ENCODE measurements at regions not wholly inside any gene's neighbourhood (a gene's known extent, or its start where the extent isn't known, plus 50 kb on each side); places are given as distances from the start of the nearest gene placed in this dataset.

DNA sequence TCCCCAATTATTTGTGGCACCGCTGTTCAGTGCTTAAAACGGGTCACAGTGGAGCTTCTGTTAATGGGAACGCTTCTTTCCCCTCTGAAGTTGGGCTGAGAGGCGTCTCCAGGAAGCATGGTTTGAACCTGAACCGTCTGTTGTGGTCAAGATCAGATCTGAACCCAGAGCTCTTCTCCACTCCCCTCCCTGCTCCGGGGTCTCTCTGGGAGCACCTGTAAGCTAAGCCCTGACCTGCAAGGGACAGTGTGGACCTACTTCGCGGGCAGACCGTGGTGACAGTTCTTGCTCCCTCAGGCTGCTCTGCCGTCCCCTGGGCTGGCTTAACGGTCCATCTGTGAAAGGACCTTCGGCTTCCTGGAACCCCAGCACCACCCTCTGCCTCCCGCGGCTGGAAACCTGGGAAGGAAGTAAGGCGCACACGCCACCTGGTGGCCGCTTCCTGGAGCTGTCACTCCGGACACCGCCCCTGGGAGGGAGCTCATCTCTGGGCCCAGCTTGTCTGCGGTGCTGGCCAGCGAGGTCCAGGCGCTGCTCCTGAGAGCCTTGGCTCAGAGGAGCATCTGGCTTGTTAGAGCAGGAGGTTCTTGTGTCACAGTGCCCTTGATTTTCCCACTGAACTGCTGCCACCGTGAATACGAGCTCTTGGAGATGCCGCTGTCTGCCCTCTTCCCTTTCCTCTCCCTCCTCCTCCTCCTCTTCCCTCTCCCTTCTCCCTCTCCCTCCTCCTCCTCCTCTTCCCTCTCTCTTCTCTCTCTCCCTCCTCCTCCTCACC lies 518.5 kb upstream of the EEF2KMT start:
- no peak for DNase-seq

DNA sequence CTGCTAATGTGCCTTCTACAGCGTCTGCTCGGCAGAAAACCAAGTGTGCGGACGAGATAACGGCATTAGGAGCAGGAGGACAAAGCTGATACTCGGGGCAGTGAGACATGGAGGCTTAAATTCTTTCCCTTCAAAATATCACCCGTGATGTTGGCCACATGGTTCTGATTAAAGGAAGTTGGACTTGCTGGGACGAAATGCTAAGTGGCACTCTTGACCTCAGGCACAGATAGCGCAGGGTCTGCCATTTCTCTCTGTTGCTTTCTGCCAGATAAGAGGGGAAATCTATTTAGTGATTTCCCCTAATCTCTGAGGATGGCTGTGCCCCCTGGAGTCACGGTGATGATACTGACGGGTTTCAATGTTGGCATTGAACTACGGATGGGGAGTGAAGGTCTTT lies 509.6 kb upstream of the EEF2KMT start:
- no peak for DNase-seq

DNA sequence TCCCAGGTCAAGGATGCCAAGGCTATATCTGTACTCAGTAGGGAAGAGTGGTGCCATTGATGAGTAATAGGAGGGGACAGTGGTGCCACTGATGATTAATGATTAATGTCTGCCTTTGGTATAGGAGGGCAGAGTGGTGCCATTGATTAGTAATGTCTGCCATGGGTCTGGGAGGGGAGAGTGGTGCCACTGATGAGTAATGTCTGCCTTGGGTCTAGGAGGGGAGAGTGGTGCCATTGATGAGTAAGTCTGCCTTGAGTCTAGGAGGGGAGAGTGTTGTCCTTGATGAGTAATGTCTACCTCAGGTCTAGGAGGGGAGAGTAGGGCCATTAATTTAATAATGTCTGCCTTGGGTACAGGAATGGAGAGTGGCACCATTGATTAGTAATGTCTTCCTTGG lies 507.8 kb upstream of the EEF2KMT start:
- no peak for DNase-seq

- DNase-seq: no peak
These were observed 507.2 kb upstream of the EEF2KMT start for GRCh38 chr16:5604770-5605169.

- no peak for DNase-seq
These were observed 506.2 kb upstream of the EEF2KMT start for GRCh38 chr16:5603836-5604235.

DNA sequence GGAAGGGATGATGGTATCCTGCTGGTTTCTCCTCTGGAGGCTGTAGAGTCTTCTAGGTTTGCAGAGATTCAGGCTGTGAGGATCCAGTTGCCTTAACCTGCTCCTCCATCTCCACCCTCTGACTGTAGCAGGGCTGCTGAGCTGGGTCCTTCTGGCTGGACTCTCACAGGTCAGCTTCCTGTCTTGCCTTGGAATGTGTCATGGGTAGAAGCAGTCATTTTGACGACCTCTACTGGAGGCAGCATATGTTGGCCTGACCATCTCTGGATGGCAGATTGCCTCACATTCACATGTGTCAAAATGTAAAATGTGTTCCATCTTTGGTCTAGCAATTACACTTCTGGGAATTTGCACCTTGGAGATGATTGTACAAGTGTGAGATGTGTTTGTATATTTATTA lies 504.4 kb upstream of the EEF2KMT start:
- DNase-seq: no peak

GRCh38 chr16:5598793-5599192 lies 501.2 kb upstream of the EEF2KMT start:
- no peak for DNase-seq

DNA sequence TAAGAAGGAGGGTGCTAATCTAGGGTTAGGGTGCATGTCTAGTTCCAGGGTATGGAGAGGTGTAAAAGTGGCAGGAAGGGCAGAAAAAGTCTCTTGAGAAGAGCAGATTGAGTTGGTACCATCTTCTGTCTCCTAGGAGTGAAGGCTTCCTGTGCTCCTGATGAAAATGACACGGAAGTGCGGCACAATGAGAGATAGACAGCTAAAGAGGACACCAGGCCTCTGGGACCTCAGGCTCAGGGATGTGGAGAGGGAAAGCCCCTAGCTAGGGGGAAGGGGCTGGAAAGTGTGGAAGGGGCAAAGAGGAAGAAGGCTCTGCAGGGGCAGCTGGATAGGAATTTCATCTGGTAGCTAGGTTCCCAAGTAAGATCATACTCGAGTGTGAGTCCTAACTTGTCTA lies 498.3 kb upstream of the EEF2KMT start:
- DNase-seq: no peak

- no peak for DNase-seq
These were observed 492.8 kb upstream of the EEF2KMT start for GRCh38 chr16:5590416-5590815.

GRCh38 chr16:5589812-5590373 lies 492.3 kb upstream of the EEF2KMT start:
- no peak for DNase-seq

GRCh38 chr16:5584109-5584508 lies 486.5 kb upstream of the EEF2KMT start:
- no peak for DNase-seq

- DNase-seq: no peak
These were observed 484.9 kb upstream of the EEF2KMT start for GRCh38 chr16:5582529-5582928.

- DNase-seq: no peak
These were observed 484.3 kb upstream of the EEF2KMT start for GRCh38 chr16:5581908-5582307.

- DNase-seq: no peak
These were observed 483.8 kb upstream of the EEF2KMT start for GRCh38 chr16:5581428-5581827.

DNA sequence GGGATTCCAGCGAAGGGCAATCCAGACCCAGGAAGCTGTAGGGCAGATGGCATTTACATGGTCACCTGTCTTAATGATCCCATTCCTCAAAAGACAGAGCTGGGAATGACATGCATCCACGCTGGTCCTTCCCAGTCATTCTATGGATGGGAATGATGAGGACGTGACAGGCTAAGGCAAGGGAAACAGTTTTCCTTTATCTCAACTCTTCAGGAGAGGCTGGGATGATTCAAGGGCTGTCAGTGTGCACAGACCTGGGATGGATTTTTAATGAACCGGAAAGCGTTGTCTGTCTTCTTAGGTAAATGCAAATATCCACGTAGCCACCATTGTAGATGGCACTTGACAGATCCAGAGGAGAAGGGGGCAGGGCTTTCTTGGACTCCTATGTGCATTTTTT lies 483.2 kb upstream of the EEF2KMT start:
- DNase-seq: no peak

DNA sequence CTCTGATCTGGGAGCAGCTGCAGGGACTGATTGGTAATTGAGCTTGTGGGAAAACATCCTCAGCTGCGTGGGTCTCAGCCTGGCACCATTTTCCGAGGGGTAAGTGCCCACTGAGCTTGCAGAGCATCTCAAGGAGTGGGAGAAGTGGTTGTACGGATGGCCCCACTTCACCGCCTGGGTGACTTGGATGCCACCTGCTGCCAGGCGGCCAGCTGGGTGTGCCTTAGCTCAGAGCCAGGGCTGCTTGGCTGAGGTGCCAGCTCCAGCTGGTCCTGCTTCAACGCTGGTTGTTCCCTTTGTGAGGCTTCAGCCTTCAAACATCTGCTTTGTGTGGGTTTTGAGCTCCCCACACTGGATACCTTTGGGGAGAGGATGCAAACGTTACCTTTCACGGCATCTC lies 482.7 kb upstream of the EEF2KMT start:
- DNase-seq: no peak

GRCh38 chr16:5578980-5579379 lies 481.4 kb upstream of the EEF2KMT start:
- no peak for DNase-seq

- no peak for DNase-seq
These were observed 479.9 kb upstream of the EEF2KMT start for GRCh38 chr16:5577463-5577862.

GRCh38 chr16:5575646-5576245 lies 478.2 kb upstream of the EEF2KMT start:
- no peak for DNase-seq

DNA sequence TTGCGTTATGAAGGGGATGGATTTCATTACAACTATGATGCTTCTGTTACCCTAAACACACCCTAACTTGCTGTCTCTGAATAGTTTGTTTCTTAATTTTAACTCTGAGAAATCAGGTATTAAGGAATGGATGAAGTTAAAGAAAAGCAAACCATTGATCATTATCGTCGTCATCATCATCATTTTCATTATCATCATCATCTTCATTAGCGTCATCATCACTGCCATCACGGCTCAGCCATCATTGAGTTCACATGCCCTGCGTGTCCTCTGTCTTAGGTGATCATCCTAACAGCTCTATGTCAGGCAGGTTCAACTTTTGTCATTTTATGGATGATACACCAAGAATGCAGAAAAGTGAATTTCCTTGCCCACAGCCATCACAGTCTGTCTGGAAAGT lies 477.5 kb upstream of the EEF2KMT start:
- DNase-seq: no peak

GRCh38 chr16:5572056-5572455 lies 474.5 kb upstream of the EEF2KMT start:
- no peak for DNase-seq

- DNase-seq: no peak
These were observed 473.9 kb upstream of the EEF2KMT start for GRCh38 chr16:5571446-5571845.

DNA sequence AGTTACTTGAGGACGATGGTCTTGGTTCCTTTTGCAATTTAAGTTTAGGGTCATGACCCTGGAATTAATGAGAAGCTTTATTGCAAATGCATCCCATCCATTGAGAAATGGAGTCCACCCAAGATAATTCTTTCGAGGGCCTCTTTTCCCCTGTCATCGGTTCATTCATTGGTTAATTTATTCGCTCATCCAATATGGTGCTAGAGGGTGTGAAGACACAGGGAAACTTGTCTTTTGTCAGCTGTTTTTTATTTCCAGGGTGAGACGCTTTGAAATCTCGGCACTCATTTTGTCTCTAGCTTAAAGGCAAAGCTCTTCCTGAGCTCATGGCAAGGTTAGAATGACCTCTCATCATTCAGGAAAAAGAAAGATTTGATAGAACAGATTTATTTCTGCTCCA lies 464.2 kb upstream of the EEF2KMT start:
- DNase-seq: no peak

GRCh38 chr16:5560084-5560483 lies 462.5 kb upstream of the EEF2KMT start:
- no peak for DNase-seq

DNA sequence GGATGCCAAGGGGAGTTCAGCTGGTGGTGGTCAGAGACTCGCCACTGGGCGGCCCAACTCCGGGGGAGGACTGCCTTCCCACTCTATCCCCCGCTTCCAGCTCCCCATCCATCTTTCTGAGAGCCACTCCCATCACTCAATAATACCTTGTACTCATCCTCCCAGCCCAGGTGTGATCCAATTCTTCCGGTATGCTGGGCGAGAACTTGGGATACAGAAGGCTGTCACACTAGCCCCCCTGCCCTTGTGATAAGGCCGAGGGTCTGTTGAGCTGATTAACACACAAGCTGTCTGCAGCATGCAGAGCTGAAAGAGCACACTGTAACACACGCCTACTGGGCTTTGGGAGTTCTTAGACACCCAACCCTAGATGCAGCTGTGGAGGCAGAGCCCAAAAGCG lies 460.4 kb upstream of the EEF2KMT start:
- no peak for DNase-seq

All from NCI-H2107 (cell line).